ENCODE measurements at regions not wholly inside any gene's neighbourhood (a gene's known extent, or its start where the extent isn't known, plus 50 kb on each side); places are given as distances from the start of the nearest gene placed in this dataset.

DNA sequence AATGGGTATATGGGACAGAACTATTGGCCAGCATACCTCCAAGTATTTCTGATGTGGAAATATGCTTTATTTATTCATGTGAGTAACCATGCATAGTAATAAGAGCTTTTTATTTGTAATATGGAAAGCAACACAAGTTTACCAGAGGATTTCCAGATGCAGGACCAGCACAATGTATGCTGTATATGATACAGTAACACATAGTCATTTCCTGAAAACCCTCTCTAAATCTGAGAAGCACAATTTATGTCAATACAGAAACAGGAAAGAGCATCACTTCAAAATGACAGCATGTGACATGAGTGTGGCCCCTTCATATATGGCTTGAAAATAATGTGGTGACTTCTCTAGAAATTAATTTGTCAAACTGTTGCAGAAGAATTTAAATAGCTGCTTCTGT, 1134.7 kb upstream of the ADGRL2 start:
- TF ChIP-seq, protein P1, sequence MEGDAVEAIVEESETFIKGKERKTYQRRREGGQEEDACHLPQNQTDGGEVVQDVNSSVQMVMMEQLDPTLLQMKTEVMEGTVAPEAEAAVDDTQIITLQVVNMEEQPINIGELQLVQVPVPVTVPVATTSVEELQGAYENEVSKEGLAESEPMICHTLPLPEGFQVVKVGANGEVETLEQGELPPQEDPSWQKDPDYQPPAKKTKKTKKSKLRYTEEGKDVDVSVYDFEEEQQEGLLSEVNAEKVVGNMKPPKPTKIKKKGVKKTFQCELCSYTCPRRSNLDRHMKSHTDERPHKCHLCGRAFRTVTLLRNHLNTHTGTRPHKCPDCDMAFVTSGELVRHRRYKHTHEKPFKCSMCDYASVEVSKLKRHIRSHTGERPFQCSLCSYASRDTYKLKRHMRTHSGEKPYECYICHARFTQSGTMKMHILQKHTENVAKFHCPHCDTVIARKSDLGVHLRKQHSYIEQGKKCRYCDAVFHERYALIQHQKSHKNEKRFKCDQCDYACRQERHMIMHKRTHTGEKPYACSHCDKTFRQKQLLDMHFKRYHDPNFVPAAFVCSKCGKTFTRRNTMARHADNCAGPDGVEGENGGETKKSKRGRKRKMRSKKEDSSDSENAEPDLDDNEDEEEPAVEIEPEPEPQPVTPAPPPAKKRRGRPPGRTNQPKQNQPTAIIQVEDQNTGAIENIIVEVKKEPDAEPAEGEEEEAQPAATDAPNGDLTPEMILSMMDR (IDR thresholded peaks at IDR 0.05 in 4 of 5, conservative IDR thresholded peaks at IDR 0.05 in 1 of 5): no peak
- TF ChIP-seq POLR2A (IDR thresholded peaks at IDR 0.05): no peak
